BE2C (cell line): ENCODE measurements at regions not wholly inside any gene's neighbourhood (a gene's known extent, or its start where the extent isn't known, plus 50 kb on each side); places are given as distances from the start of the nearest gene placed in this dataset.

Source experiments
- DNase-seq: peaks from one replicate; pipeline ENCODE4 v3.0.0-alpha.2; 2020
- H3K27me3 ChIP-seq: fragments of 250-450 bp; sonication (Bioruptor Pico); 2 replicates; pipeline ENCODE4 v1.5.1; 2020; ENCODE audit warnings: mild to moderate bottlenecking
- H3K36me3 ChIP-seq: fragments of 250-450 bp; sonication (Bioruptor Pico); 2 replicates; pipeline ENCODE4 v1.5.1; 2020; ENCODE audit warnings: mild to moderate bottlenecking
- H3K4me1 ChIP-seq: fragments of 250-450 bp; sonication (Bioruptor Pico); 2 replicates; pipeline ENCODE4 v1.5.1; 2020
- H3K4me3 ChIP-seq: 2 replicates; pipeline ENCODE4 v1.5.1; 2011; ENCODE audit warnings: low read depth, low read length
- H3K9me3 ChIP-seq: fragments of 250-450 bp; sonication (Bioruptor Pico); 2 replicates; pipeline ENCODE4 v1.5.1; 2020
- CTCF ChIP-seq: IDR thresholded peaks from 2 replicates; pipeline ENCODE4 v1.5.1; 2012; ENCODE audit warnings: mild to moderate bottlenecking, low read depth, low read length

- Histone ChIP-seq H3K36me3 (no peaks in the 10 kb centered on the region), H3K27me3 (no peaks in the 10 kb centered on the region), H3K9me3 (no peaks in the 10 kb centered on the region), H3K4me1 (no peaks in the 10 kb centered on the region), H3K4me3 (no peak overlapping the region)
- no peak for DNase-seq
- TF ChIP-seq CTCF: no peak
These were observed 194.0 kb upstream of the CASK start for GRCh38 chrX:42117318-42117717.

- Histone ChIP-seq H3K4me1 (no peaks in the 10 kb centered on the region), H3K4me3 (no peak overlapping the region), H3K36me3 (no peaks in the 10 kb centered on the region), H3K27me3 (no peaks in the 10 kb centered on the region), H3K9me3 (no peaks in the 10 kb centered on the region)
- no peak for DNase-seq
- no peak for TF ChIP-seq CTCF
These were observed 186.1 kb upstream of the CASK start for GRCh38 chrX:42109428-42109827.

GRCh38 chrX:42107495-42108488 lies 184.4 kb upstream of the CASK start:
- Histone ChIP-seq H3K9me3 (no peaks in the 10 kb centered on the region), H3K4me1 (no peaks in the 10 kb centered on the region), H3K36me3 (no peaks in the 10 kb centered on the region), H3K4me3 (no peak overlapping the region), H3K27me3 (no peaks in the 10 kb centered on the region)
- DNase-seq: no peak
- TF ChIP-seq CTCF: no peak

GRCh38 chrX:42106556-42106955 lies 183.2 kb upstream of the CASK start:
- no peaks in the 10 kb centered on the region for H3K27me3 ChIP-seq
- no peak for TF ChIP-seq CTCF
- DNase-seq: no peak

GRCh38 chrX:42102586-42103282 lies 179.4 kb upstream of the CASK start:
- H3K36me3 ChIP-seq: no peaks in the 10 kb centered on the region

More at GRCh38 chrX:42106556-42106955, 183.2 kb upstream of the CASK start:
- no peak overlapping the region for H3K4me3 ChIP-seq
- H3K36me3 ChIP-seq: no peaks in the 10 kb centered on the region
- H3K9me3 ChIP-seq: no peaks in the 10 kb centered on the region
- no peaks in the 10 kb centered on the region for H3K4me1 ChIP-seq

More at GRCh38 chrX:42102586-42103282, 179.4 kb upstream of the CASK start:
- DNase-seq: no peak
- TF ChIP-seq CTCF: no peak
- no peak overlapping the region for H3K4me3 ChIP-seq
- H3K4me1 ChIP-seq: no peaks in the 10 kb centered on the region
- no peaks in the 10 kb centered on the region for H3K27me3 ChIP-seq
- no peaks in the 10 kb centered on the region for H3K9me3 ChIP-seq
